ENCODE measurements at regions not wholly inside any gene's neighbourhood (a gene's known extent, or its start where the extent isn't known, plus 50 kb on each side); places are given as distances from the start of the nearest gene placed in this dataset.

DNA sequence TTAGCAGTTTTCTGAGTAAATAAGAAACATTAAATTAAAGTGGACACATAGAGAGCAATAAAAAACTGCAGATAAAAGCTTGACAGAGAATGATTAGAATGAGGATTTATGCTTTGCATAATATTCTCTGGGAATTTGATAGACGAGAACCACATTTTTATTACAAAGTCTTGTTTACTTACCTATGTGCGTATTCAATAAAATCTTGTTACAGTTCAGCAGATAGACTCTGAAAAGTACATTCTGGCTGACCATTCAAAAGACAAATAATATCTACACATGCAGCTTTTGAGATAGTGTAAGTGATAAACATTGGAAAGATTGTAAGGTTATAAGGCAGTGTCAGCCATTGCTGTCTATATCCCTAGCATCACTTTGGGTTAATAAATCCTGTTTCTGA lies 381.6 kb downstream of the NYAP2 start:
- TF ChIP-seq, protein P1, sequence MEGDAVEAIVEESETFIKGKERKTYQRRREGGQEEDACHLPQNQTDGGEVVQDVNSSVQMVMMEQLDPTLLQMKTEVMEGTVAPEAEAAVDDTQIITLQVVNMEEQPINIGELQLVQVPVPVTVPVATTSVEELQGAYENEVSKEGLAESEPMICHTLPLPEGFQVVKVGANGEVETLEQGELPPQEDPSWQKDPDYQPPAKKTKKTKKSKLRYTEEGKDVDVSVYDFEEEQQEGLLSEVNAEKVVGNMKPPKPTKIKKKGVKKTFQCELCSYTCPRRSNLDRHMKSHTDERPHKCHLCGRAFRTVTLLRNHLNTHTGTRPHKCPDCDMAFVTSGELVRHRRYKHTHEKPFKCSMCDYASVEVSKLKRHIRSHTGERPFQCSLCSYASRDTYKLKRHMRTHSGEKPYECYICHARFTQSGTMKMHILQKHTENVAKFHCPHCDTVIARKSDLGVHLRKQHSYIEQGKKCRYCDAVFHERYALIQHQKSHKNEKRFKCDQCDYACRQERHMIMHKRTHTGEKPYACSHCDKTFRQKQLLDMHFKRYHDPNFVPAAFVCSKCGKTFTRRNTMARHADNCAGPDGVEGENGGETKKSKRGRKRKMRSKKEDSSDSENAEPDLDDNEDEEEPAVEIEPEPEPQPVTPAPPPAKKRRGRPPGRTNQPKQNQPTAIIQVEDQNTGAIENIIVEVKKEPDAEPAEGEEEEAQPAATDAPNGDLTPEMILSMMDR (IDR thresholded peaks at IDR 0.05; ENCODE audit: borderline replicate concordance, extremely low read depth, low read length, poor library complexity, severe bottlenecking), result no peak
- TF ChIP-seq EZH2 (IDR thresholded peaks at IDR 0.05; ENCODE audit: borderline replicate concordance, low read depth, low read length, severe bottlenecking), result no peak
